PC-3 (cell line): ENCODE measurements at regions not wholly inside any gene's neighbourhood (a gene's known extent, or its start where the extent isn't known, plus 50 kb on each side); places are given as distances from the start of the nearest gene placed in this dataset.

Source experiments
- EZH2 ChIP-seq: fragments of 300-600 bp; sonication (generic); IDR thresholded peaks from one replicate; pipeline ENCODE4 v1.6.1; 2017; ENCODE audit warnings: antibody characterized with exemption, mild to moderate bottlenecking, low read length; ENCODE audit not compliant: unreplicated experiment
- TF ChIP-seq, protein P1 (sequence below): fragments of 300-600 bp; sonication (generic); conservative IDR thresholded peaks from 2 replicates; pipeline ENCODE4 v1.5.1; 2017; ENCODE audit warnings: antibody characterized with exemption, low read depth, mild to moderate bottlenecking, low read length

DNA sequence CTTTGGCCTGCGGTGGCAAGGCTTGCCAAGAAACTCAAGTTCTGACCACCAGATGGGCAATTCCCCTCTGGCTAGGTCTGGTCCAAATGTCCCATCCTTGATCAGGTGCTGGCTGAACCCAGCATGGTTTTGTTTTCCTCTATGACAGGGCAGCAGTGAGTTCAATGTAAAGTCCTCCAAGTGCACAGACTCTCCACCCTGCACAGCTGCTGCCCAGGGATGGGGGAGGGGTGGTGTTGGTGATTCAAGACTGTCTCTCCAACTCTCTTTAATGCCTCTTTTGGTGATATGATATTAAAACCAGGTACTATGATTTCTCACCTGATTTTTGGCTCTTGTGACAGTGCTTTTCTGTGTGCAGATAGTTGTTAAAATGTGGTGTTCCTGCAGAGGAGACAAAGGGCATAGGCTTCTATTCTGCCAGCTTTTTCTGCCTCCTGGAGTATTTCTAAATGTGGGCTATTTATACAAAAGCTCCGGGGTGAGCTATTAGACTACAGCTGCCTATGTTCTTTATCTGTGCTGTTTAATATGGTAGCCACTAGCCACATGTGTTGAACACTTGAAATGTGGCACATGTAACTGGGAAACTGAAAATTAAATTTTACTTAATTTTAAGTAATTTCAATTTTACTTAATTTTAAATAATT, 64.0 kb upstream of the STK39 start:
- TF ChIP-seq, protein P1, sequence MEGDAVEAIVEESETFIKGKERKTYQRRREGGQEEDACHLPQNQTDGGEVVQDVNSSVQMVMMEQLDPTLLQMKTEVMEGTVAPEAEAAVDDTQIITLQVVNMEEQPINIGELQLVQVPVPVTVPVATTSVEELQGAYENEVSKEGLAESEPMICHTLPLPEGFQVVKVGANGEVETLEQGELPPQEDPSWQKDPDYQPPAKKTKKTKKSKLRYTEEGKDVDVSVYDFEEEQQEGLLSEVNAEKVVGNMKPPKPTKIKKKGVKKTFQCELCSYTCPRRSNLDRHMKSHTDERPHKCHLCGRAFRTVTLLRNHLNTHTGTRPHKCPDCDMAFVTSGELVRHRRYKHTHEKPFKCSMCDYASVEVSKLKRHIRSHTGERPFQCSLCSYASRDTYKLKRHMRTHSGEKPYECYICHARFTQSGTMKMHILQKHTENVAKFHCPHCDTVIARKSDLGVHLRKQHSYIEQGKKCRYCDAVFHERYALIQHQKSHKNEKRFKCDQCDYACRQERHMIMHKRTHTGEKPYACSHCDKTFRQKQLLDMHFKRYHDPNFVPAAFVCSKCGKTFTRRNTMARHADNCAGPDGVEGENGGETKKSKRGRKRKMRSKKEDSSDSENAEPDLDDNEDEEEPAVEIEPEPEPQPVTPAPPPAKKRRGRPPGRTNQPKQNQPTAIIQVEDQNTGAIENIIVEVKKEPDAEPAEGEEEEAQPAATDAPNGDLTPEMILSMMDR, result no peak
- TF ChIP-seq EZH2, result no peak
